ENCODE measurements at regions not wholly inside any gene's neighbourhood (a gene's known extent, or its start where the extent isn't known, plus 50 kb on each side); places are given as distances from the start of the nearest gene placed in this dataset.

- no peak for TF ChIP-seq CTCF (optimal IDR thresholded peaks at IDR 0.05 in 1 of 3, IDR thresholded peaks at IDR 0.05 in 1 of 3, conservative IDR thresholded peaks at IDR 0.05 in 1 of 3; ENCODE audit: extremely low read depth in 1 of 3, insufficient read depth in 2 of 3, low read length in 3 of 3)
- no peak for TF ChIP-seq EZH2 (IDR thresholded peaks at IDR 0.05; ENCODE audit: low read length)
Measured at GRCh38 chr2:14445670-14446069, 186.8 kb upstream of the LRATD1 start.
